GM21515 (cell line): ENCODE measurements at regions not wholly inside any gene's neighbourhood (a gene's known extent, or its start where the extent isn't known, plus 50 kb on each side); places are given as distances from the start of the nearest gene placed in this dataset.
"Not testable (repeated sequence)": the region's sequence is repeated elsewhere in the genome, so short reads cannot be mapped to it uniquely, and the experiment has no call there.

Source experiments
- ATAC-seq: cut with Tn5 transposase; IDR thresholded peaks from one replicate; pipeline ENCODE4 v1.9.1; 2021; ENCODE audit not compliant: unreplicated experiment

DNA sequence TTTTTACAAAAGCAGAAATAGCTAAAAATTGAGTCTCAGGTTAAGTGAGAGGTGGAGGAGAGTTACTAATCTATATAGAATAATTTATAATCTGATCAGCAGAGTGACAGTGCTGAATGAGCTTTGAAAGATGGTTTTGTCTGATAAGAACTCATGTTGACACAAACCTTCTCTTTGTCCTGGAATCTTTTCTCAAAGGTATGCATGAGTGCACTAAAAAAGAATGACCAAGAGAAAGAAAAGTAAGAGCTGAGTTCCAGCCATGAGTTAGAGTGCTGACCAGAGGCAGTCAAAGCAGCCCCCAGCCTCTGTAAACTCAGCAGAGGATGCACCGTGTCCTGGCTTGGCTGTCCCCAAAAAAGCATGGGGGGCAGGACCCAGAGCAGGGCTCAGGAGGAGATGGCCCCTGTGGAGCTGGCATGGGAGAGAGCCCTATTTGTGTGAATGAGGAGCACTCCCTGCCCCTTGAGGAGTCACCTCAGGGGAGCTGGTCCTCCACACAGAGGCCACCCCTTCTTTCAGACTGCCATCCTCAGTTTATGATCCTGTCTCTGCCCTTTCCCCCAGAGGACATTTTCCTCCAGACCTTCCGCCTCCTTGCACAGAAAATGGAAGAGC, 129.8 kb downstream of the SEC23A start:
- ATAC-seq = no peak

DNA sequence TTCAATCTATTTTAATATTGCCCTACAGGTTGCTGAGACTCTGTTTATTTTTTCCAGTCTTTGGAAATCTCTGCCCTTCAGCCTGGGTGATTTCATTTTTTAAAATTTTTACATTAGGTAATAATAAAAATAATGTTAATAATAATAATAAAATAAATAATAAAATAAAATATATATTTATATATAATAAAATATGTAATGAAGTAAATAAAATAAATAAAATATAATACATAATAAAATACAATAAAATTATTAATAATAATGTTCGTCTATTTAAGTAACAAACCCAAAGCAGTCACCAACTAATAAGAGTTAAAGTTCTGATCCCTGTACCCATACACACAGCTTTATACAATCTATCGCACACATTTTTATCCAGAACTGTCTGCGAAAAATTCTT, 130.5 kb downstream of the SEC23A start:
- no peak for ATAC-seq

DNA sequence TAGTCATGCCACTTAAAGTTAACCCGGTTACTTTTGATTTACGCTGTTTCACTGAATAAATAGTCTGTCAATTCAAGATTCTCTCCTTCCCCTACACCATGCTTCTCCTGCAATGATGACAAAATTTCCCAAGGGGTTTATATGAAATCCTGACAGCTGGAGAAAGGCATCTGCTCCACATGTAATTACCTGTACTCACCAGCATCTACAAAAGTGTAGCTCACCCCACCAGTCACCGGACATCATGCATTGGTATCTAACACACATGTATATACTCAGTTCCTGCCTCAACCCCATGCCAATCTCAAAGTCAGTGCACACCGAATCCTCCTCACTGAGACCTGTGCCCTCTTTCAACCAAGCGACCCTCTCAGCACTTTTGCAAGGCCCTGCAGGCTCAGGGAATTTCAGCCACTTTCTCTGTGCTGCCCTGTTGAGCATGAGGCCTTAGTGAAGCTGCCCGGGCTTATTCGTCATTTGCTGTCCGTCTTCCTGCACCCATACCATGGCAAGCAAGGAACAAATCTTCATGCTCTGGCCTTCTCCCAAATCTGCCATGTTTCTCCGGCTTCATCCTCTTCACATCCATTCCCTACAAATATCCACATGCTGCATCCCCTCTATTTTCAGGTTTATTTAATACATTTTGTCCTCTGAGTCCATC, 131.6 kb downstream of the SEC23A start:
- no peak for ATAC-seq

DNA sequence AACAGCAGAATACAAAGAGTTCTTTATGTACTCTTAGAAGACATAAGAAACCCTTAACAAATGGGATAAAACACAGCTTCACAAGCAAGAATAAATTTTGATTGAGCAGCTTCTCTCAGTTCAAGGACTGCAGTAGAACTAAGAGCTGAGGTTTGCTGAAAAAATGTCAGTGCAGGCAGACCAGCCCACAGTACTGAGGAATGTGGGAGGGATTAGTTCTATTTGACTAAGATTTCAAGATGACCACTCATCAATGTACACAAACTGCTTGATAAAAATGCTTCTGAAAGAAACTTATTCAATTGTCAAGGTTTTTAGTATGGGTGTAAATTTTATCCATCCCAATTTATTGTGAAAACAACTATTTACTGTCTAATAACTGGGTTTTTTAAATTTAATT, 138.4 kb downstream of the SEC23A start:
- ATAC-seq = no peak

DNA sequence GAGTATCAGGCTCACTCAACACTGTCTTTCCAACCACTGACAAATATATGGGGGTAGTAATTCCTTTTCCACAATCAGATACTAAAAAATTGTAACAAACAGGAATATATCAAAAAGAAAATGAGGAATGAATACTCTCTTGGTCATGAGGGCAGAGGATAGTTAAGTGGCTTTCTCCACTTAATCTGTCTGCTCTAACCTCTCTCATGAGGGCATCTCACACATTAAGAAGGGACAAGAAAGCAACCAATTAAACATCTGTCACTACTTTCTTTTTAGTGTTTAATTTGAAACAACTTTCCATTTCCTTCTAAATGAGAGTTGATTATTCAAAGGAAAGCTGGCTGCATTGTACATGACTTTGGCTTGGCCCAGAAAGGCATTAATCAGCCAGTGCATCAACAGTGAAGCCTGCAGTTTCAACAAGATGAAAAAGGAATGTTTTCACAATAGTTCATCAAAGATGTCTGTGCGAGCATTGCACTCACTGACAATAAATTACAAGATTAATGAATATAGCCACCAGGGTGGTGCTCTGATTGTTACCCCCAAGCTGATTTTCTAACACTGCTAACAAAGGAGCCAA, 142.0 kb downstream of the SEC23A start:
- no peak for ATAC-seq

DNA sequence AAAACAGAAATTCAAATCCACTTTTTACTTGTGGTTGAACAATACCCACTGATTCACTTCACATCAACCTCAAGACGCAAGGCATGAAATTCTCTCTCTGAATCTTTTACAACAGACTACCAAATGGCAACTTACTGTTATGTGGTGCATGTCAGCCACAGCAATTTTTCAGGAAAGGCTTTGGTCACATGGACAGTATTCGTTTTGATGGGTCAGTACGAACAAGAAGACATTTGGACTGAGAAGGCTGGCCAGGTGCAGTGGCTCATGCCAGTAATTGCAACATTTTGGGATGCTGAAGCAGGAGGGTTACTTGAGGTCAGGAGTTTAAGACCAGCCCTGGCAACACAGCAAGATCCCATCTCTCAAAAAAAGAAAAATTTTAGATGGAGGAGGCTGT, 144.0 kb downstream of the SEC23A start:
- ATAC-seq = no peak

DNA sequence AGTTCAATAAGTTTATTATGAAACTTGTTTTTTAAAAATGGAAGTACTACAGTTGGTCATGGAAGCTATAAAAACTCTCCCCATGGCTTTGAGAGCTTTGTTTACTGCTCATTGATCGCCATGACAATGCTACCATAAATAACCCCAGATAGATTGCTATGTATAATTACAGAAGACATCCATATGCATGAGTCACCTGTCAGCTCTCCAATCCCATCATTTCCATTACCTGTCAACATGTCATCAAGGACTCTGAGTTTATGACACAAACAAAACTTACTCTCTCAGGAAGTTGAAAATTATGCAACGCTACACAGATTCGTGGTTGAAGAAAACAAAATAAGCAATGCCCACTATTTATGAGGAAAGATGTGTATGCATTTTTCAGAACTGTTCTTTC, 144.4 kb downstream of the SEC23A start:
- no peak for ATAC-seq

DNA sequence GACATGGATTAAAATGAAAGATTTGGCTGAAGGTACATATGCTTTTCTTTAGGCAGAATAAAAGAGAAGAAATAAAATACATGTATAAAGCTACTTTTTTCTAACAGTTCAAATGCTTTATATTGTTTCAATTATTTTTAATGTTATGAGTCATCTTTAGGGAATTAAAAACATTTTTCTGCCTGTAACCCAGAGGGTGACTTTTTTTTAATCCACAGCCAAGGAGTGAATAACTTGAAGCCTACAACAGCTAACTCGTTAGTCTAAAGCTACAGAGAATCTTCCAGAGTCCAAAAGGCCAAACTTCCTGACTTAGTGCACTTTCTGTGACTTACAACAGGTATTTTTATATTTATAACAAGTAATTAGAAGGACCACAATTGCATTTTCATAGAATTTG, 151.6 kb downstream of the SEC23A start:
- no peak for ATAC-seq

DNA sequence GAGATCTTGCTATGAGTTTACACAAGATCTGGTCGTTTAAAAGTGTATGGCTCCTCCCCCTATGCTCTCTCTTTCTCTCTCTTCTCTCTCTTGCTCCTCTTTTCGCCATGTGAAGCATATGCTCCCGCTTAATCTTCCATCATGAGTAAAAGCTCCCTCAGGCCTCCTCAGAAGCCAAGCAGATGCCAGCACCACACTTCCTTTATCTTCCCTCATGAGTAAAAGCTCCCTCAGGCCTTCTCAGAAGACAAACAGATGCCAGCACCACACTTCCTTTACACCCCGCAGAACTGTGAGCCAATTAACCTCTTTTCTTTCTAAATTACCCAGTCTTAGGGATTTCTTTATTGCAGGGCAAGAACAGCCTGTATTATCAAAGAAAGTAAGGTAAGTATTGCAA, 152.4 kb downstream of the SEC23A start:
- no peak for ATAC-seq

DNA sequence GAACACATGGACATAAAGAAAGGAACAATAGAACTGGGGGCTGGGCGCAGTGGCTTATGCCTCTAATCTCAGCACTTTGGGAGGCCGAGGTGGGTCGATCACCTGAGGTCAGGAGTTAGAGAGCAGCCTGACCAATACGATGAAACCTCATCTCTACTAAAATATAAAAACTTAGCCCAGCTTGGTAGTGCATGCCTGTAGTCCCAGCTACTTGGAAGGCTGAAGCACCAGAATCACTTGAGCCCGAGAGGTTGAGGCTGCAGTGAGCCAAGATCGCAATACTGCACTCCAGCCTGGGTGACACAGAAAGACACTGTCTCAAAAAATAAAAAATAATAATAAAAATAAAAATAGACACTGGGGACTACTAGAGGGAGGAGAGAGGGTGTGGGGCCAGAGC, 154.5 kb downstream of the SEC23A start:
- ATAC-seq = no peak

DNA sequence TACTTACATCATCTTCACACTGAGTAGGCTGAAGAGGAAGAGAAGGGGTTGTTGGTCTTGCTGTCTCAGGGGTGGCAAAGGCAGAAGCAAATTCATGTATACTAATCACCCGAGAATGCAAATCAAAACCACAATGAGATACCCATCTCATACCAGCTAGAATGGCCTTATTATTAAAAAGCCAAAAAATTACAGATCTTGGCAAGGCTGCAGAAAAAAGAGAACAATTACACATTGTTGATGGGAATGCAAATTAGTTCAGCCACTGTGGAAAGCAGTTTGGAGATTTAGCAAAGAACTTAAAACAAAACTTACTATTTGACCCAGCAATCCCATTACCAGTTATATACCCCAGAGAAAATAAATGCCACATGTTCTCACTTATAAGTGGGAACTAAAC, 154.9 kb downstream of the SEC23A start:
- no peak for ATAC-seq

DNA sequence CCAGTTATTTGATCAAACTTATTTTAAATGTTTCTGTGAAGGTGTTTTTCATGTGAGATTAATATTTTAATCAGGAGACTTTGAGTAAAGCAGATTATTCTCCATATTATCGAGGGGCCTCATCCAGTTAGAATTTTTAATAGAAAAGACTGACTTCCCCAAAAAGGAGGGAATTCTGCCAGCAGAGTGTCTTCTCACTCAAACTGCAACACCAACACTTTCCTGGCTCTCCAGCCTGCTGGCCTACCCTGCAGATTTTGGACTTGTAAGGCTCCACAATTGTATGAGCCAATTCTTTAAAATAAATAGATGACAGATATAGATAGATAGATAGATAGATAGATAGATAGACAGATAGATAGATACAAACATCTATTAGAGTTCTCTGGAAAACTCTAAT, 155.7 kb downstream of the SEC23A start:
- no peak for ATAC-seq

DNA sequence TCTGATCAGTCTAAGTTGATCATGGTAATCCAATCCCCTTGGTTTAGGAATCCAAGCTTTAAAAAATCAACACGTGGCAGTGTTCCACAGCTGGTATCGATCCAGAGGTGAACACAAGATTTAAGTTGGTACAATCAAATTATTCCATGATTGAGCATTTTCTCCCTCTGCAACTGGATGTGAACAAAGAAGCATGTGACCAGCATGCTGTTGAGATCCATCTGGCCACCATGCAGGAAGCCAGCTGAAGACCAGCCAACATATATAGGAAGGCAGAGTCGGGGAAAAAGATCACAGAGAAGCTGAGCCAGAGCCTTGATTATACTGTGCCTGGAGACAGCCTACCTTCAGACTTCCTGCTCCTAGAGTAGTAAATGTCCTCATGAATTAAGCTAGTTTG, 158.3 kb downstream of the SEC23A start:
- no peak for ATAC-seq

DNA sequence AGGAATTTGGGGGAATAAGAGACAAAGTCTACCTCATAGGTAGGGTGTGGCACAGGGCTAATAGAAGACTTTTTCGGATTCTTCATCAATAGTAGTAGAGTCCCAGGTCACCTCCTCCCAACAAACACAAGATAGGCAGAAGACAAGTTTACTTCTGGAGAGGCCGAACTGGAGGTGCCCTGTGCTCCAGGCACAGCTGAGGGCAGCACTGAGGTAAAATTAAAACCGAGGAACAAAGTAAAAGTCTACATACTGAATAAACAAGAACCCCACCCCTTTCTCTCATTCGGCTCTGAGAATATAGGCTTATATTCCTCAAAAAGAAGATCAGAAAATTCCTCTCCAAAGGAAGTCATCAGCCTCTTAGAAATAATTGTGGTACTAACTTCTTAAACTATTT, 161.5 kb downstream of the SEC23A start:
- ATAC-seq = no peak

DNA sequence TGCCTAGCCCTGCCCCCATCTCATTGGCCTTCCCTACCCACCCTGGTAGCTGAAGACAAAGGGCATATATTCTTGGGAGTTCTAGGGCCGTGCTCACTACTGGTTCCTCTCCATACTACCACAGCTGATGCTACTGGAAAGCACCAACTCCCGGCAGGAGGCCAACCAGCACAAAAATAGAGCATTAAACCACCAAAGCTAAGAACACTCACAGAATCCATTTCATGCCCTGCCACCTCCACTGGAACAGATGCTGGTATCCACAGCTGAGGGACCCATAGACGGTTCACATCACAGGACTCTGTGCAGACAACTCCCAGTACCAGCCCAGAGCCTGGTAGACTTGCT, 170.4 kb downstream of the SEC23A start:
- ATAC-seq = not testable (repeated sequence)

DNA sequence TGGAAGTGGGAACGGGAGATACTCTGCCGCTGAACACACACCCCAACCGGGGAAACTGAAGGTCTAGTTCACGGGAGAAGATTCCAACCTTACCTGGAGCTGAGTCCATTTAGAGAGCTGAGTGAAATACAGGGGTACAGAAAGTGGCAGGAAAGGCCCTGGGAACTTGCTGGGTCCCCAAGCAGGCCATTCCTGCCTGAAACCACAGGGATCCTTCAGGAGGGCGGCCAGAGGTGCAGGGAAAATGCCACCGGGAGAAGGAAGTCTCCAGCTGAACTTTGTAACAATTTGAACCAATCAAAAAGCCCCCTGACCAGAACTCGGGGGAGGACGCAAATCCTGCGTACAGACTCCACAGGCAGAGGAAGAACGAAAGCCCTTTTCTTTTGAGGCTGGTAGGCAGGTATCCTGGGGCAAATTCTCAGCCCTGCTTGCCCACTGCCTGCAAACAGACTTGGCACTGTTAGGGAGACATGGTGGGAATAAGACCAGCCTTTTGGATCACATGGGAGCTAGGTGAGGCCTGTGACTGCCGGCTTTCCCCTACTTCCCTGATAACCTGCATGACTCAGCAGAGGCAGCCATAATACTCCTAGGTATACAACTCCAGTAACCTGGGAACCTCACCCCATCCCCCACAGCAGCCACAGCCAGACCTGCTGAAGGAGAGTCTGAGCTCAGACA, 170.9 kb downstream of the SEC23A start:
- ATAC-seq = no peak

DNA sequence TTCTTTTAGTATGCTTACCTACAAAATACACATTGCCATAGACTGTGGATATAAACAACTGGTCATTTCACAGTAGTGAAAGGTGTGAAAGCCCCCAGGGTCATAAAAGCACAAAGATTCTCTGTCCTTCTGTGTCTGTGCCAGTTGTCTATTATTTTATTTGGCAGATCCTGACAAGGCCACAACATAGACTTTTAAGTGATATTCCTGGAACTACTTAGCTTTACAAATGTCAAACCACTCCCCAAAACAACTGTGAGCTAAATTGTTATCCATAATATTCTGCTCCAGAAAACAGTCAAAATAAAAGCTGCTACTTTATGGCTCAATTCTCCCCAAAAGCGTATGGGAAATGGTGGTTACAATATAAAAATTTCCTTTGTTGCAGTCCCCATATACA, 172.1 kb downstream of the SEC23A start:
- ATAC-seq = no peak

DNA sequence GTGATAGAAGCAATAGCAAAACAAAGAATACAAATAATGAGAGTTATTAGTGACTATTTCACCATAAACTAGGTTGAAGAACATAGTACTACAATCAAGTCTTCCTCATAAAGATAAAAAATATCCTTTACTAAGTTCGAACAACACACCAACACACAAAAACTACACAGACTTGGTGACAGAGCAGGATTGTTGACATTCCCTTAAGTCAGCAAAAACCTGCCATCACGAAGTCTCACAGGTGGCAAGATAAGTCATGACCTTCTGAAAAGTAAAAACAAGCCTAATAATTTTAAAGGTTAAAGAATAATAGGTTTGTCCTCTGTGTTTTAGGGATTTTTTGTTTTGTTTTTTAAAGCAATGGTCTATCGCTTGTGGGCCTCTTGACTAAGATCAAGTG, 173.0 kb downstream of the SEC23A start:
- no peak for ATAC-seq

DNA sequence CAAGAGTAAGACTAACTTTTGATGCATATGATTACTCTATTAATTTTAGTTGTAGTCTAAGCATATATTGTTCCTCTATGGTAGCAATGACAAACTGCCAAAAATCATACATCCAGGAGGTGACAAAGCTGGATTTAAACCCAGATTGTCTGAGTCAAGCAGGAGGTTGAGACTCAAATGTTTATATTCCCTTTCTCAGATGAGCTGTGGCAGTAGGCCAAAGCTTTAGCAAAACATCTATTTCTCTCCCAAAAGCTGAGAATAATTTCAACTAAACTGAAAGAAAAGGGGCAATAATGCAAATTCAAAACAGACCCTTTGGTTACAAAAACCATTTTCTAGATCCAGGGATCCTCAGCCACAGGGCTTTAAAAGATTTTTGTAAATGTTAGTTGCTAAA, 173.6 kb downstream of the SEC23A start:
- ATAC-seq = no peak

DNA sequence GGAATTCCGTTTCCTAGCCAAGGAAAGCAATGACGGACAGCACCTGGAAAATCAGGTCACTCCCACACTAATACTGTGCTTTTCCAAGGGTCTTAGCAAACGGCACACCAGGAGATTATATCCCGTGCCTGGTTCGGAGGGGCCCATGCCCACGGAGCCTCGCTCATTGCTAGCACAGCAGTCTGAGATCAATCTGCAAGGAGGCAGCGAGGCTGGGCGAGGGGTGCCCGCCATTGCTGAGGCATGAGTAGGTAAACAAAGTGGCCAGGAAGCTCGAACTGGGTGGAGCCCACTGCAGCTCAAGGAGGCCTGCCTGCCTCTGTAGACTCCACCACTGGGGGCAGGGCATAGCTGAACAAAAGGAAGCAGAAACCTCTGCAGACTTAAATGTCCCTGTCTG, 181.1 kb downstream of the SEC23A start:
- not testable (repeated sequence) for ATAC-seq

DNA sequence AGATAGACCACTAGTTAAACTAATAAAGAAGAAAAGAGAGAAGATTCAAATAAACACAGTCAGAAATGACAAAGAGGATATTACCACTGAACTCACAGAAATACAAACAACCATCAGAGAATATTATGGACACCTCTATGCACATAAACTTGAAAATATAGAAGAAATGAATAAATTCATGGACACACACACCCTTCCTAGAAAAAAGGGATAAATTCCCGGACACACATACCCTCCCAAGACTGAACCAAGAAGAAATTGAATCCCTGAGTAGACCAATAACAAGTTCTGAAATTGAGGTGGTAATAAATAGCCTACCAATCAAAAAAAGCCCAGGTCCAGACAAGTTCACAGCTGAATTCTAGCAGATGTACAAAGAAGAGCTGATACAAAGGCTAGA, 187.9 kb downstream of the SEC23A start:
- ATAC-seq = no peak

DNA sequence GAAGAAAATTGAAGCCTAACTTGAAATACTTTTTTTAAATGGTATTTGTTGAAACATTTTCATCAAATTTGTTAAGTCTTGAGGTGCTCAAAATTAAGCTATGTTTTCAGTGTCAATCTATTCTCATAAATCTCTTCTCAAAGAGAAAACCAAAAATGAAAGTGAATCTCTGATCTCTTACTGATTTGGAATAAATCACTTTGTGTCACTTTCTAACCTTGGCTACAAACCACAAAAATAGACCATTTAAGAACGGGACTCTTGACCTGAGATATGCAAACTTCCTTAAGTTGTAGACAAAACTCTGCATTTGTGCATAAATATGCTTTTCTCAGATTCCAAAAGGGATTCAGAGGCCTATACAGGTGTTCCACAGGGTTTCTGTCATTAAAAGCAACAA, 192.9 kb downstream of the SEC23A start:
- ATAC-seq = no peak
